Neuronal stem cell (in vitro differentiated cells): ENCODE measurements at regions not wholly inside any gene's neighbourhood (a gene's known extent, or its start where the extent isn't known, plus 50 kb on each side); places are given as distances from the start of the nearest gene placed in this dataset.

Experiments
- DNase-seq: peaks from one replicate; pipeline ENCODE4 v3.0.0-alpha.2; 2013; ENCODE audit warnings: low spot score
- H2AFZ ChIP-seq: one replicate; pipeline ENCODE4 v1.6.1; 2013; ENCODE audit warnings: mild to moderate bottlenecking, low read length, inconsistent platforms
- H2AK5ac ChIP-seq: 2 replicates; pipeline ENCODE4 v1.6.1; 2013; ENCODE audit warnings: low read depth, mild to moderate bottlenecking, inconsistent platforms, low read length, moderate library complexity, mixed read lengths
- H2BK120ac ChIP-seq: 2 replicates; pipeline ENCODE4 v1.6.1; 2013; ENCODE audit warnings: low read depth, mild to moderate bottlenecking, inconsistent platforms, low read length, moderate library complexity, mixed read lengths
- H2BK12ac ChIP-seq: one replicate; pipeline ENCODE4 v1.6.1; 2013; ENCODE audit warnings: low read length, inconsistent platforms
- H2BK15ac ChIP-seq: 2 replicates; pipeline ENCODE4 v1.6.1; 2013; ENCODE audit warnings: mild to moderate bottlenecking, low read length, inconsistent platforms, mixed read lengths
- H2BK5ac ChIP-seq: one replicate; pipeline ENCODE4 v1.6.1; 2013; ENCODE audit warnings: inconsistent platforms, mild to moderate bottlenecking, low read length, moderate library complexity
- H3K14ac ChIP-seq: one replicate; pipeline ENCODE4 v1.6.1; 2013; ENCODE audit warnings: low read length, inconsistent platforms
- H3K18ac ChIP-seq: 2 replicates; pipeline ENCODE4 v1.6.1; 2013; ENCODE audit warnings: low read length, inconsistent platforms
- H3K23ac ChIP-seq: 2 replicates; pipeline ENCODE4 v1.6.1; 2013; ENCODE audit warnings: low read depth, mild to moderate bottlenecking, mixed read lengths, low read length, inconsistent platforms; ENCODE audit not compliant: poor library complexity
- H3K27ac ChIP-seq: replicated peaks from 3 replicates; pipeline ENCODE4 v1.5.1; 2013; ENCODE audit warnings: low read length, inconsistent platforms
- H3K27me3 ChIP-seq, 3 experiments: 2 replicates each; pipeline ENCODE4 v1.6.1; 2013; ENCODE audit warnings: low read length in 3 of 3, mild to moderate bottlenecking in 2 of 3, inconsistent platforms in 1 of 3, low read depth in 1 of 3, mixed read lengths in 1 of 3, moderate library complexity in 1 of 3; ENCODE audit not compliant: control insufficient read depth in 3 of 3, insufficient read depth in 3 of 3
- H3K36me3 ChIP-seq, 2 donors: replicated peaks in 1 of 2; 2 replicates each; pipeline ENCODE4 v1.6.1; 2013; ENCODE audit warnings: low read length in 2 of 2; ENCODE audit not compliant: control insufficient read depth in 2 of 2, insufficient read depth in 2 of 2
- H3K4ac ChIP-seq: 2 replicates; pipeline ENCODE4 v1.6.1; 2013; ENCODE audit warnings: inconsistent platforms, mild to moderate bottlenecking, low read length, moderate library complexity
- H3K4me1 ChIP-seq, 2 donors: 1 replicate in 1 of 2; 2 replicates in 1 of 2; pipeline ENCODE4 v1.6.1; 2013; ENCODE audit warnings: low read length in 2 of 2, low read depth in 1 of 2; ENCODE audit not compliant: control insufficient read depth in 2 of 2, insufficient read depth in 1 of 2
- H3K4me2 ChIP-seq: one replicate; pipeline ENCODE4 v1.6.1; 2013; ENCODE audit warnings: mild to moderate bottlenecking, low read length, inconsistent platforms; ENCODE audit not compliant: insufficient read depth, poor library complexity, severe bottlenecking
- H3K4me3 ChIP-seq, 2 donors: 2 replicates each; pipeline ENCODE4 v1.5.1; 2013; ENCODE audit warnings: low read length in 2 of 2, mild to moderate bottlenecking in 2 of 2, inconsistent platforms in 1 of 2, moderate library complexity in 1 of 2
- H3K79me1 ChIP-seq: one replicate; pipeline ENCODE4 v1.6.1; 2013; ENCODE audit warnings: low read depth, mild to moderate bottlenecking, inconsistent platforms, low read length, moderate library complexity
- H3K9ac ChIP-seq: one replicate; pipeline ENCODE4 v1.6.1; 2013; ENCODE audit warnings: mild to moderate bottlenecking, low read depth, low read length, inconsistent platforms; ENCODE audit not compliant: poor library complexity
- H3K9me3 ChIP-seq, 2 donors: replicated peaks in 1 of 2; 2 replicates each; pipeline versions ENCODE3 to v1.6.1; 2013; ENCODE audit warnings: low read length in 2 of 2, mild to moderate bottlenecking in 2 of 2, inconsistent platforms in 1 of 2, low read depth in 1 of 2, mixed read lengths in 1 of 2, moderate library complexity in 1 of 2; ENCODE audit not compliant: control insufficient read depth in 2 of 2, insufficient read depth in 1 of 2
- H4K8ac ChIP-seq: one replicate; pipeline ENCODE4 v1.6.1; 2013; ENCODE audit warnings: low read depth, mild to moderate bottlenecking, inconsistent platforms, low read length, moderate library complexity
- H4K91ac ChIP-seq: one replicate; pipeline ENCODE4 v1.6.1; 2013; ENCODE audit warnings: low read length, low read depth, mild to moderate bottlenecking, inconsistent platforms; ENCODE audit not compliant: poor library complexity
- WGBS, 2 donors: extraction: QIAGEN DNeasy Blood & Tissue Kit; methylation state at CpG; one replicate each; pipeline ENCODE4 v1.1.7; 2013; ENCODE audit warnings: missing lambda C conversion rate in 2 of 2, mixed read lengths in 1 of 2; ENCODE audit not compliant: insufficient read length in 2 of 2, insufficient replicate concordance in 1 of 2; ENCODE audit errors: extremely low coverage in 2 of 2; 5-methylcytosine and 5-hydroxymethylcytosine counted together

DNA sequence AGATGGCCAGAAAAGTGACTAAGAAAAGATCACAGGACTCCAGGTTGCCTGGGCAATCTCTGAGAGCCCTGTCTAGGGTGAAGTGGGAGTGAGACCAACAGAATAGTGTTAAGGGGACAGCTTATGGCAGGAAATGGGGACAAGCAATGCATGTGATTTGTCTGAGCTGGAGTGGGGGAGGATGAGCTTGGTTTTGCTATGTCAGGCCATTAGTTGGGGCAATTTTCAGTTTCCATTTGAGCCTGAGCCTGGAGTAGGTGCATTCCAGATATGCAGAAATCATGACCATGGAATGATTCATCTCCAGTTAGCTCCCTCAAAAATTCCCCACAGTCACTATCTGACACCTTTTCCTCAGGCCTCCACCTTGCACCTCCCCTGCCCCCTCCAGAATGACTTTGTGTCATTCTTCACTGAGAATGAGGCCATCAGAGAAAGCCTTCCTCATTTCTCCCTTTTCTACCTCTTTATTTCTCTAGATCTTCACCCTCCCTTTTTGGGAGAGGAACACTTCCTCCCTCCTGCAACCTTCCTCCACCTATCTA is 150.9 kb upstream of the PLEKHG7 start:
- Histone ChIP-seq H3K14ac (no peak overlapping the region), H3K9ac (no peak overlapping the region), H3K18ac (no peak overlapping the region), H3K9me3 (no peaks in the 10 kb centered on the region), H2BK15ac (no peak overlapping the region), H4K91ac (no peak overlapping the region), H2AK5ac (no peak overlapping the region), H3K23ac (no peak overlapping the region), H3K4ac (no peak overlapping the region), H3K4me1 (peaks cover 4 to 5% of the 10 kb centered on the region in 2 donors), H2BK5ac (no peak overlapping the region), H3K79me1 (no peaks in the 10 kb centered on the region), H3K27me3 (no peaks in the 10 kb centered on the region), H2AFZ (peak overlapping the region; percentile 36), H4K8ac (no peak overlapping the region), H2BK120ac (no peak overlapping the region), H3K36me3 (no peaks in the 10 kb centered on the region), H3K4me2 (no peak overlapping the region), H3K27ac (no peak overlapping the region), H3K4me3 (no peak overlapping the region), H2BK12ac (no peak overlapping the region)
- DNase-seq, result no peak

DNA sequence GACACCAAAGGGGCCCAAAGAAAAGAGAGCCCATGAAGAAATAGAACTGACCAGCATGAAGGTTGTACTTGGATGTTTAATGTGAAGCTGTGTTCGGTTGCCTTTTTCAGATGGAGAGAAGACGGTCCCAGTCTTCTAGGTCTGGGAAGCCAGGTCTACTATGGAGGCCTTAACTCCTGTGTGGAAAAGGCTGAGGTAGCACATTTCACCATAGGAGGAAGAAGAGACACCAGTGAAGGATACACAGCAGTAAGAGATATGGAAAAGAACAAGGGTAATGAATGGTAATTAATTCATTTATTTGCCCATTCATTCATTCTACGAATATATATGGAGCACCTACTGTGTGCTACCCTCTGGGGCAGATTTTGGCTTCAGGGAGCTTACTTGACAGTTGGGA is 151.6 kb upstream of the PLEKHG7 start:
- Histone ChIP-seq H3K14ac (no peak overlapping the region), H3K79me1 (no peaks in the 10 kb centered on the region), H2BK12ac (no peak overlapping the region), H3K4me1 (peaks cover 4 to 5% of the 10 kb centered on the region in 2 donors), H3K36me3 (no peaks in the 10 kb centered on the region), H4K8ac (no peak overlapping the region), H3K23ac (no peak overlapping the region), H3K9me3 (no peaks in the 10 kb centered on the region), H2AK5ac (no peak overlapping the region), H3K9ac (no peak overlapping the region), H2AFZ (no peak overlapping the region), H3K4me2 (no peak overlapping the region), H2BK120ac (no peak overlapping the region), H2BK15ac (no peak overlapping the region), H3K27me3 (no peaks in the 10 kb centered on the region), H3K18ac (no peak overlapping the region), H3K4ac (no peak overlapping the region), H4K91ac (no peak overlapping the region), H2BK5ac (no peak overlapping the region), H3K27ac (no peak overlapping the region), H3K4me3 (no peak overlapping the region)
- WGBS, 2 donors, result no CpG with 5 or more reads among the region's 3 CpGs
- no peak for DNase-seq

DNA sequence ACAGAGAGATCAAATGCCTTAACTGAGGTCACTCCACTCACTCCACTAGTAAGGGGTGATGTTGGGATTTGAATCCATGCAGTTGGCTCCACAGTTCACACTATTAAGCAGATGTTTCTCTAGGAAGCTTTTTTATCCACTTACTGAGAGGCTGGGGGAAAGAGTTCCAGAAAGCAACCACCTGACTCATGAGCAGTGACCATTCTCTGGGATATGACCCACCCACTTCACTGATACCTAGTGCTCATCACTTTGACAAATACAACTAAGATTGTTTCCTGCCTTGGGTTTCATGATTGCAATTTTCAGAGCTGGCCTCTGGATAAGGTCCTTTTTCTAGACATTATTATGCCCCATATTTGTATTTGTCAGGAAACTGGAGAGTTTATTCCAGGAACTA is 152.1 kb upstream of the PLEKHG7 start:
- H2BK120ac ChIP-seq, result no peak overlapping the region
- H4K91ac ChIP-seq, result no peak overlapping the region
- no peak overlapping the region for H2BK5ac ChIP-seq
- no peak overlapping the region for H3K23ac ChIP-seq
- no peak overlapping the region for H3K9ac ChIP-seq
- H3K36me3 ChIP-seq, result no peaks in the 10 kb centered on the region
- peaks cover 4 to 5% of the 10 kb centered on the region in 2 donors for H3K4me1 ChIP-seq
- no peak overlapping the region for H2BK12ac ChIP-seq
- H3K4me2 ChIP-seq, result no peak overlapping the region
- no peaks in the 10 kb centered on the region for H3K9me3 ChIP-seq
- no peak overlapping the region for H2AK5ac ChIP-seq
- DNase-seq, result no peak
- H3K14ac ChIP-seq, result no peak overlapping the region
- H3K18ac ChIP-seq, result no peak overlapping the region
- no peak overlapping the region for H3K4ac ChIP-seq
- no peak overlapping the region for H2BK15ac ChIP-seq
- no peaks in the 10 kb centered on the region for H3K27me3 ChIP-seq
- H4K8ac ChIP-seq, result no peak overlapping the region
- H3K4me3 ChIP-seq, result no peak overlapping the region
- no peak overlapping the region for H2AFZ ChIP-seq
- no peaks in the 10 kb centered on the region for H3K79me1 ChIP-seq
- no peak overlapping the region for H3K27ac ChIP-seq

DNA sequence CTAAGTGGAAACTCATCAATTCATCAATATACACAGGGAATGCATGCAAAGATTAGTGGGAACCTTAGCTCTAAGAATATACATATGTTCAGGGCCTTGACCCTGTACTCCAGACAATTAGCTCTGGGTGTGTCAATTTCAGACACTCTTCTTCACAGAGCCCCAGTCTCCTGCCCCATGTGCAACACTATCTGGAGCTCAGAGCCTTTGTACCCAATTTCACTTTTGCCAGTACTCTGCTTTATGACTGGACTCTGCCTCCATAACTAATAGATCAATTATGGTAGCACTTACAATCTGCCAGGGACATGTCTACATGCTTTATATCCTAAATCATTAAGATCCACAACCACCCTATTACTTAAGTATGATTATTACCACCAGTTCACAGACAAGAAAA is 152.5 kb upstream of the PLEKHG7 start:
- H3K9me3 ChIP-seq, result no peaks in the 10 kb centered on the region
- H3K18ac ChIP-seq, result no peak overlapping the region
- no peak overlapping the region for H3K27ac ChIP-seq
- H3K4me3 ChIP-seq, result no peak overlapping the region
- H4K91ac ChIP-seq, result no peak overlapping the region
- H3K79me1 ChIP-seq, result no peaks in the 10 kb centered on the region
- no peak overlapping the region for H3K4me2 ChIP-seq
- no peak for DNase-seq
- no peak overlapping the region for H3K23ac ChIP-seq
- H3K4ac ChIP-seq, result no peak overlapping the region
- no peak overlapping the region for H2AFZ ChIP-seq
- H4K8ac ChIP-seq, result no peak overlapping the region
- no peaks in the 10 kb centered on the region for H3K27me3 ChIP-seq
- no peak overlapping the region for H2BK5ac ChIP-seq
- H2AK5ac ChIP-seq, result no peak overlapping the region
- no peak overlapping the region for H3K9ac ChIP-seq
- no peak overlapping the region for H2BK15ac ChIP-seq
- H3K36me3 ChIP-seq, result no peaks in the 10 kb centered on the region
- H2BK12ac ChIP-seq, result no peak overlapping the region
- no peak overlapping the region for H2BK120ac ChIP-seq
- H3K14ac ChIP-seq, result no peak overlapping the region
- H3K4me1 ChIP-seq, result peaks cover 4 to 5% of the 10 kb centered on the region in 2 donors
